GM19324 (cell line): ENCODE measurements at regions not wholly inside any gene's neighbourhood (a gene's known extent, or its start where the extent isn't known, plus 50 kb on each side); places are given as distances from the start of the nearest gene placed in this dataset.
"Not testable (repeated sequence)": the region's sequence is repeated elsewhere in the genome, so short reads cannot be mapped to it uniquely, and the experiment has no call there.

Experiments used
- ATAC-seq: cut with Tn5 transposase; IDR thresholded peaks from one replicate; pipeline ENCODE4 v1.9.1; 2021; ENCODE audit warnings: mild to moderate bottlenecking, moderate library complexity; ENCODE audit not compliant: unreplicated experiment, low FRiP score

- no peak for ATAC-seq
Measured at GRCh38 chr16:59124056-59124455, 389.9 kb upstream of the GOT2 start.

- no peak for ATAC-seq
Measured at GRCh38 chr16:59123479-59123878, 389.4 kb upstream of the GOT2 start.

GRCh38 chr16:59122262-59122537 is 388.1 kb upstream of the GOT2 start:
- no peak for ATAC-seq

- ATAC-seq: no peak
Measured at GRCh38 chr16:59121411-59122261, 387.5 kb upstream of the GOT2 start.

- no peak for ATAC-seq
Measured at GRCh38 chr16:59116744-59117143, 382.6 kb upstream of the GOT2 start.

- ATAC-seq: no peak
Measured at GRCh38 chr16:59114790-59115189, 380.7 kb upstream of the GOT2 start.

- ATAC-seq: no peak
Measured at GRCh38 chr16:59113004-59113670, 379.0 kb upstream of the GOT2 start.

- ATAC-seq: no peak
Measured at GRCh38 chr16:59111280-59111679, 377.2 kb upstream of the GOT2 start.

GRCh38 chr16:59108374-59108773 is 374.3 kb upstream of the GOT2 start:
- no peak for ATAC-seq

GRCh38 chr16:59096682-59097081 is 362.6 kb upstream of the GOT2 start:
- ATAC-seq: not testable (repeated sequence)

- ATAC-seq: no peak
Measured at GRCh38 chr16:59090541-59090940, 356.4 kb upstream of the GOT2 start.

GRCh38 chr16:59088431-59088830 is 354.3 kb upstream of the GOT2 start:
- ATAC-seq: no peak

GRCh38 chr16:59087641-59088040 is 353.5 kb upstream of the GOT2 start:
- ATAC-seq: no peak

- ATAC-seq: no peak
Measured at GRCh38 chr16:59067205-59067604, 333.1 kb upstream of the GOT2 start.

GRCh38 chr16:59060207-59060606 is 326.1 kb upstream of the GOT2 start:
- ATAC-seq: no peak

GRCh38 chr16:59058250-59058649 is 324.1 kb upstream of the GOT2 start:
- no peak for ATAC-seq

GRCh38 chr16:59053911-59054310 is 319.8 kb upstream of the GOT2 start:
- no peak for ATAC-seq

- no peak for ATAC-seq
Measured at GRCh38 chr16:59052231-59052630, 318.1 kb upstream of the GOT2 start.

GRCh38 chr16:59048876-59049275 is 314.8 kb upstream of the GOT2 start:
- ATAC-seq: no peak

GRCh38 chr16:59047114-59047513 is 313.0 kb upstream of the GOT2 start:
- ATAC-seq: no peak

GRCh38 chr16:59046335-59046734 is 312.2 kb upstream of the GOT2 start:
- no peak for ATAC-seq

- no peak for ATAC-seq
Measured at GRCh38 chr16:59045501-59045900, 311.4 kb upstream of the GOT2 start.
